ENCODE measurements at regions not wholly inside any gene's neighbourhood (a gene's known extent, or its start where the extent isn't known, plus 50 kb on each side); places are given as distances from the start of the nearest gene placed in this dataset.

GRCh38 chr7:7114575-7115291, 67.6 kb upstream of the C1GALT1 start:
- ATAC-seq = no peak
- Histone ChIP-seq H3K4me3 (no peak overlapping the region), H3K27ac (no peak overlapping the region), H3K36me3 (no peaks in the 10 kb centered on the region), H3K9me3 (no peaks in the 10 kb centered on the region), H3K4me1 (no peaks in the 10 kb centered on the region), H3K27me3 (no peaks in the 10 kb centered on the region)
- WGBS, 2 donors (ENCODE audit: low coverage in 1 of 2) = 66 to 89% methylated on average over 5 to 6 of the region's 6 CpGs
- TF ChIP-seq POLR2AphosphoS5 (IDR thresholded peaks at IDR 0.05) = no peak
- TF ChIP-seq CTCF (IDR thresholded peaks at IDR 0.05) = no peak
- no peak for TF ChIP-seq POLR2A (IDR thresholded peaks at IDR 0.05)
- TF ChIP-seq EP300 (IDR thresholded peaks at IDR 0.05) = no peak

- H3K9me3 ChIP-seq = no peaks in the 10 kb centered on the region
- no peaks in the 10 kb centered on the region for H3K36me3 ChIP-seq
- no peaks in the 10 kb centered on the region for H3K27me3 ChIP-seq
- no peak for ATAC-seq
- H3K27ac ChIP-seq = no peak overlapping the region
- 72% methylated on average over 5 to 6 of the region's 10 CpGs for WGBS, 2 donors (ENCODE audit: low coverage in 1 of 2)
- TF ChIP-seq CTCF (IDR thresholded peaks at IDR 0.05) (no peak), POLR2A (IDR thresholded peaks at IDR 0.05) (no peak), EP300 (IDR thresholded peaks at IDR 0.05) (no peak), POLR2AphosphoS5 (IDR thresholded peaks at IDR 0.05) (no peak)
- H3K4me3 ChIP-seq = no peak overlapping the region
- H3K4me1 ChIP-seq = no peaks in the 10 kb centered on the region
These were observed 64.3 kb upstream of the C1GALT1 start for GRCh38 chr7:7117935-7118586.

GRCh38 chr7:7118822-7119221, 63.5 kb upstream of the C1GALT1 start:
- H3K27me3 ChIP-seq = no peaks in the 10 kb centered on the region
- ATAC-seq = no peak
- TF ChIP-seq POLR2A (IDR thresholded peaks at IDR 0.05) (no peak), CTCF (IDR thresholded peaks at IDR 0.05) (no peak), POLR2AphosphoS5 (IDR thresholded peaks at IDR 0.05) (no peak), EP300 (IDR thresholded peaks at IDR 0.05) (no peak)
- no peak overlapping the region for H3K4me3 ChIP-seq
- no peaks in the 10 kb centered on the region for H3K36me3 ChIP-seq
- WGBS, 2 donors (ENCODE audit: low coverage in 1 of 2) = 57% methylated on average over 2 of the region's 2 CpGs; no CpG with 5 or more reads in 1 of the 2 donors
- H3K9me3 ChIP-seq = no peaks in the 10 kb centered on the region
- H3K4me1 ChIP-seq = no peaks in the 10 kb centered on the region
- H3K27ac ChIP-seq = no peak overlapping the region

GRCh38 chr7:7119729-7120128, 62.6 kb upstream of the C1GALT1 start:
- Histone ChIP-seq H3K4me1 (no peaks in the 10 kb centered on the region), H3K4me3 (no peak overlapping the region), H3K27ac (no peak overlapping the region), H3K36me3 (no peaks in the 10 kb centered on the region), H3K9me3 (no peaks in the 10 kb centered on the region), H3K27me3 (no peaks in the 10 kb centered on the region)
- TF ChIP-seq POLR2AphosphoS5 (IDR thresholded peaks at IDR 0.05) (no peak), POLR2A (IDR thresholded peaks at IDR 0.05) (no peak), EP300 (IDR thresholded peaks at IDR 0.05) (no peak)
- no peak for ATAC-seq

GRCh38 chr7:7122033-7122478, 60.3 kb upstream of the C1GALT1 start:
- peak; percentile 79 for ATAC-seq
- WGBS, 2 donors (ENCODE audit: low coverage in 1 of 2) = 44 to 65% methylated on average over 4 of the region's 4 CpGs
- Histone ChIP-seq H3K9me3 (no peaks in the 10 kb centered on the region), H3K36me3 (no peaks in the 10 kb centered on the region), H3K4me1 (no peaks in the 10 kb centered on the region), H3K27ac (no peak overlapping the region), H3K27me3 (no peaks in the 10 kb centered on the region), H3K4me3 (no peak overlapping the region)
- TF ChIP-seq CTCF (IDR thresholded peaks at IDR 0.05) (no peak), POLR2A (IDR thresholded peaks at IDR 0.05) (no peak), POLR2AphosphoS5 (IDR thresholded peaks at IDR 0.05) (no peak), EP300 (IDR thresholded peaks at IDR 0.05) (no peak)

All from gastroesophageal sphincter (tissue), 4 donors.